HFF-Myc (cell line): ENCODE measurements at regions not wholly inside any gene's neighbourhood (a gene's known extent, or its start where the extent isn't known, plus 50 kb on each side); places are given as distances from the start of the nearest gene placed in this dataset.

Experiments
- DNase-seq: peaks from one replicate; pipeline ENCODE4 v3.0.0-alpha.2; 2011; ENCODE audit warnings: low read depth; ENCODE audit errors: extremely low read depth
- H3K4me3 ChIP-seq: replicated peaks from 2 replicates; pipeline ENCODE4 v1.5.1; 2011; ENCODE audit warnings: low read depth, mild to moderate bottlenecking, control low read depth, low read length
- CTCF ChIP-seq: IDR thresholded peaks from 2 replicates; pipeline ENCODE4 v1.5.1; 2012; ENCODE audit warnings: mild to moderate bottlenecking, low read depth, low read length, control low read depth; ENCODE audit errors: missing control alignments

GRCh38 chr9:135374591-135374990, 105.0 kb upstream of the PPP1R26 start:
- no peak for TF ChIP-seq CTCF
- H3K4me3 ChIP-seq: no peak overlapping the region
- no peak for DNase-seq

- TF ChIP-seq CTCF: no peak
- H3K4me3 ChIP-seq: no peak overlapping the region
- DNase-seq: no peak
Measured at GRCh38 chr9:135375001-135375400, 104.6 kb upstream of the PPP1R26 start.

GRCh38 chr9:135376511-135377265, 102.9 kb upstream of the PPP1R26 start:
- H3K4me3 ChIP-seq: no peak overlapping the region
- no peak for DNase-seq
- TF ChIP-seq CTCF: no peak

- no peak for DNase-seq
- no peak for TF ChIP-seq CTCF
- H3K4me3 ChIP-seq: no peak overlapping the region
Measured at GRCh38 chr9:135377431-135377830, 102.2 kb upstream of the PPP1R26 start.

GRCh38 chr9:135378751-135379150, 100.8 kb upstream of the PPP1R26 start:
- H3K4me3 ChIP-seq: no peak overlapping the region
- no peak for DNase-seq
- no peak for TF ChIP-seq CTCF

GRCh38 chr9:135379540-135380267, 99.9 kb upstream of the PPP1R26 start:
- TF ChIP-seq CTCF: no peak
- DNase-seq: no peak
- H3K4me3 ChIP-seq: no peak overlapping the region
